ENCODE measurements at regions not wholly inside any gene's neighbourhood (a gene's known extent, or its start where the extent isn't known, plus 50 kb on each side); places are given as distances from the start of the nearest gene placed in this dataset.

GRCh38 chr5:42022383-42022972 lies 97.4 kb downstream of the FBXO4 start:
- 29 to 37% methylated on average over 2 of the region's 2 CpGs for WGBS, 2 experiments (ENCODE audit: low coverage in 1 of 2, low lambda C conversion rate in 2 of 2, missing lambda C conversion rate in 2 of 2)
- Histone ChIP-seq H3K9me3 (ENCODE audit: low read depth) (no peaks in the 10 kb centered on the region), H3K9me2 (ENCODE audit: insufficient read depth) (no peaks in the 10 kb centered on the region), H3K79me2 (ENCODE audit: insufficient read depth) (no peaks in the 10 kb centered on the region), H2AFZ (no peak overlapping the region), H3K27ac (no peak overlapping the region), H3K9ac (no peak overlapping the region), H3K4me3 (no peak overlapping the region), H3K4me2 (ENCODE audit: unreplicated experiment) (no peak overlapping the region), H3K4me1 (ENCODE audit: insufficient read depth) (peaks cover 7% of the 10 kb centered on the region), H4K20me1 (ENCODE audit: insufficient read depth) (no peaks in the 10 kb centered on the region), H3K36me3 (ENCODE audit: low read depth) (no peaks in the 10 kb centered on the region), H3F3A (ENCODE audit: insufficient read depth) (no peaks in the 10 kb centered on the region), H3K27me3 (replicated peaks; ENCODE audit: insufficient read depth) (no peaks in the 10 kb centered on the region)
- DNase-seq: no peak
- TF ChIP-seq EZH2 (IDR thresholded peaks at IDR 0.05; ENCODE audit: insufficient read depth, poor library complexity, severe bottlenecking) (no peak), EZH2phosphoT487 (IDR thresholded peaks at IDR 0.05; ENCODE audit: insufficient read depth, low read depth) (no peak)
- in situ Hi-C loops (cut with MboI): no loop called here

DNA sequence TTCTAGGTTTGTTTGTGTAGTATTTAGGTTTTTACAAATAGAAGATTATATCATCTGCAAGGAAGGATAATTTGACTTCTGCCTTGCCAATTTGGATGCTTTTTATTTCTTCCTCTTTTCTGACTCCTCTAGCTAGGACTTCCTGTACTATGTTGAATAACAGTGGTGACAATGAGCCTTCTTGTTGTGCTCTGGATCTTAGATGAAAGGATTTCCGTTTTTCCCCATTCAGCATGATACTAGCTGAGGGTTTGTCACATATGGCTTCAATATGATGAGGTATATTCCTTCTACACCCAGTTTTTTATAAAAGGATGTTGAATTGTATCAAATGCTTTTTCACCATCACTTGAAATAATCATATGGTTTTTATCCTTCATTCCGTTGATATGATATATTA lies 101.4 kb downstream of the FBXO4 start:
- Histone ChIP-seq H3K36me3 (ENCODE audit: low read depth) (no peaks in the 10 kb centered on the region), H3K27me3 (replicated peaks; ENCODE audit: insufficient read depth) (no peaks in the 10 kb centered on the region), H3F3A (ENCODE audit: insufficient read depth) (no peaks in the 10 kb centered on the region), H2AFZ (no peak overlapping the region), H3K79me2 (ENCODE audit: insufficient read depth) (no peaks in the 10 kb centered on the region), H3K9me2 (ENCODE audit: insufficient read depth) (no peaks in the 10 kb centered on the region), H3K4me2 (ENCODE audit: unreplicated experiment) (no peak overlapping the region), H3K4me3 (no peak overlapping the region), H4K20me1 (ENCODE audit: insufficient read depth) (no peaks in the 10 kb centered on the region), H3K4me1 (ENCODE audit: insufficient read depth) (no peaks in the 10 kb centered on the region; the same call in 1 of the 2 replicates), H3K9ac (no peak overlapping the region), H3K9me3 (ENCODE audit: low read depth) (no peaks in the 10 kb centered on the region), H3K27ac (no peak overlapping the region)
- in situ Hi-C loops (cut with MboI): no loop called here
- no peak for TF ChIP-seq EZH2 (IDR thresholded peaks at IDR 0.05; ENCODE audit: insufficient read depth, poor library complexity, severe bottlenecking)
- no peak for TF ChIP-seq EZH2phosphoT487 (IDR thresholded peaks at IDR 0.05; ENCODE audit: insufficient read depth, low read depth)
- 0% methylated on average over 2 of the region's 2 CpGs for WGBS, 2 experiments (ENCODE audit: low coverage in 1 of 2, low lambda C conversion rate in 2 of 2, missing lambda C conversion rate in 2 of 2)
- DNase-seq: no peak

DNA sequence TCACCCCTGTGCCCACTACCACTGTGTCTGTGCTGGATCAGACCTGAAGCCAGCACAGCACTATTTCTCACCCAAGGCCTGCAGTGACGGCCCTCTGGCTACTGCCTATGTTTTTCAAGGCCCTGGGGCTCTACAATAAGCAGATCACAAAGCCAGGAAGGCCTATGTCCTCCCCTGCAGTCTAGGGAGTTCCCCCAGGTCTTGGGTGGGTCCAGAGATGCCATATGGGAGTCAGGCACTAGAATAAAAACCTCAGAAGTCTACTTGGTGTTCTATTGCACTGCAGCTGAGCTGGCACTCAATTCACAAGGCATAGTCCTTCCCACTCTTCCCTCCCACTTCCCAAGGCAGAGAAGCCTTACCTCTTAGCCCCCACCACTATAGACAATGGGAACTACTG lies 107.1 kb downstream of the FBXO4 start:
- H2AFZ ChIP-seq: no peak overlapping the region
- in situ Hi-C loops (cut with MboI): no loop called here
- no peaks in the 10 kb centered on the region for H3K79me2 ChIP-seq (ENCODE audit: insufficient read depth)
- no peak overlapping the region for H3K4me2 ChIP-seq (ENCODE audit: unreplicated experiment)
- H3K4me1 ChIP-seq (ENCODE audit: insufficient read depth): no peaks in the 10 kb centered on the region
- 12 to 14% methylated on average over 1 of the region's 1 CpG for WGBS, 2 experiments (ENCODE audit: low coverage in 1 of 2, low lambda C conversion rate in 2 of 2, missing lambda C conversion rate in 2 of 2)
- no peaks in the 10 kb centered on the region for H3F3A ChIP-seq (ENCODE audit: insufficient read depth)
- no peaks in the 10 kb centered on the region for H4K20me1 ChIP-seq (ENCODE audit: insufficient read depth)
- no peaks in the 10 kb centered on the region for H3K36me3 ChIP-seq (ENCODE audit: low read depth)
- no peak overlapping the region for H3K9ac ChIP-seq
- DNase-seq: no peak
- no peaks in the 10 kb centered on the region for H3K9me2 ChIP-seq (ENCODE audit: insufficient read depth)
- H3K4me3 ChIP-seq: no peak overlapping the region
- no peaks in the 10 kb centered on the region for H3K9me3 ChIP-seq (ENCODE audit: low read depth)
- H3K27me3 ChIP-seq (replicated peaks; ENCODE audit: insufficient read depth): no peaks in the 10 kb centered on the region
- H3K27ac ChIP-seq: no peak overlapping the region
- TF ChIP-seq EZH2 (IDR thresholded peaks at IDR 0.05; ENCODE audit: insufficient read depth, poor library complexity, severe bottlenecking): no peak
- TF ChIP-seq EZH2phosphoT487 (IDR thresholded peaks at IDR 0.05; ENCODE audit: insufficient read depth, low read depth): no peak

DNA sequence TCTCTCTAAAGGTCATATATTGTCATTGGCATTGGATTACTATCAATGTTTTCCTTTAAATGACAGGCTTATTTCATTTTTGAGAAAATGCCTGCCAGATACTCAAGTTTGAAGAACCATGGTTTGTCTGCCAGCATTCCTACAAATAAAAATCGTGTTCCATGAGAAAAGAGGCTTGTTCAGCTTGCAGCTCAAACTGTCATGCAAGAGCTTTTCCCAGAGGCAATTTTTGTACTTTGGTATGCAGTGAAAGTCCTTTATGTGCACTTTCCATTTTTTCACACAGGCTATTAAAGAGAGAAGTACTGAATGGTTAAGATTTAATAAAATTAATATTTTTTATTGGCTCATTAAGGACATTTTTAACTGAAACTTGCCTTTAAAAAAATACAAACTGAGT lies 110.4 kb downstream of the FBXO4 start:
- Histone ChIP-seq H3K27ac (no peak overlapping the region), H3F3A (ENCODE audit: insufficient read depth) (no peaks in the 10 kb centered on the region), H3K79me2 (ENCODE audit: insufficient read depth) (no peaks in the 10 kb centered on the region), H3K4me2 (ENCODE audit: unreplicated experiment) (no peak overlapping the region), H2AFZ (no peak overlapping the region), H3K27me3 (replicated peaks; ENCODE audit: insufficient read depth) (no peaks in the 10 kb centered on the region), H3K9ac (no peak overlapping the region), H3K4me1 (ENCODE audit: insufficient read depth) (no peaks in the 10 kb centered on the region), H3K36me3 (ENCODE audit: low read depth) (no peaks in the 10 kb centered on the region), H3K9me3 (ENCODE audit: low read depth) (no peaks in the 10 kb centered on the region), H3K9me2 (ENCODE audit: insufficient read depth) (no peaks in the 10 kb centered on the region), H3K4me3 (no peak overlapping the region), H4K20me1 (ENCODE audit: insufficient read depth) (no peaks in the 10 kb centered on the region)
- no peak for DNase-seq
- in situ Hi-C loops (cut with MboI): no loop called here
- WGBS, 2 experiments (ENCODE audit: low coverage in 1 of 2, low lambda C conversion rate in 2 of 2, missing lambda C conversion rate in 2 of 2): 0 to 3% methylated on average over 1 of the region's 1 CpG
- TF ChIP-seq EZH2phosphoT487 (IDR thresholded peaks at IDR 0.05; ENCODE audit: insufficient read depth, low read depth) (no peak), EZH2 (IDR thresholded peaks at IDR 0.05; ENCODE audit: insufficient read depth, poor library complexity, severe bottlenecking) (no peak)

DNA sequence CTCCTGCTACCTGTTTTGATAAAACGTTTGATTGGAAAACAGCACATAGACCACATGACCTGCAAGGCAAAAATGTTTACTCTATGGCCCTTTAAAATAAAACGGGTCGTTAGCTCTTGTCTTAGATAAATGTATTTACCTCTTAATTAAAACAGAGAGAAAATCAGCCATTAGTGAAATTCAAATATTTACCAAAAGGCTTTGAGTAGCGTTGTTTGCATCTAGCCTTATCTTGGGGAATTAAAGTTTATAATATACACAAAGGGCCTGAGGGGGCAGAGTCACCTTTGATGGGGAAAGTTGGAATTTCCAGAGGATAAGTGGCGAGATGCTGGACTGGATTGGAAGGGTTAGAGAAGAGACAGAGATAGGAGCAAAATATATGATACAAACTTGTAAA lies 111.3 kb downstream of the FBXO4 start:
- Histone ChIP-seq H3K27me3 (replicated peaks; ENCODE audit: insufficient read depth) (no peaks in the 10 kb centered on the region), H3K27ac (no peak overlapping the region), H3K4me2 (ENCODE audit: unreplicated experiment) (no peak overlapping the region), H3K36me3 (ENCODE audit: low read depth) (no peaks in the 10 kb centered on the region), H3K9ac (no peak overlapping the region), H2AFZ (no peak overlapping the region), H3K9me2 (ENCODE audit: insufficient read depth) (no peaks in the 10 kb centered on the region), H4K20me1 (ENCODE audit: insufficient read depth) (no peaks in the 10 kb centered on the region), H3K4me3 (no peak overlapping the region), H3K4me1 (ENCODE audit: insufficient read depth) (no peaks in the 10 kb centered on the region), H3K79me2 (ENCODE audit: insufficient read depth) (no peaks in the 10 kb centered on the region), H3F3A (ENCODE audit: insufficient read depth) (no peaks in the 10 kb centered on the region), H3K9me3 (ENCODE audit: low read depth) (no peaks in the 10 kb centered on the region)
- no peak for DNase-seq
- TF ChIP-seq EZH2phosphoT487 (IDR thresholded peaks at IDR 0.05; ENCODE audit: insufficient read depth, low read depth): no peak
- in situ Hi-C loops (cut with MboI): no loop called here
- 35 to 36% methylated on average over 5 of the region's 5 CpGs for WGBS, 2 experiments (ENCODE audit: low coverage in 1 of 2, low lambda C conversion rate in 2 of 2, missing lambda C conversion rate in 2 of 2)

Measured in GM23248 (cell line).